Body of pancreas (tissue), 4 donors: ENCODE measurements at regions not wholly inside any gene's neighbourhood (a gene's known extent, or its start where the extent isn't known, plus 50 kb on each side); places are given as distances from the start of the nearest gene placed in this dataset.
"Not testable (repeated sequence)": the region's sequence is repeated elsewhere in the genome, so short reads cannot be mapped to it uniquely, and the experiment has no call there.

Source experiments
- ATAC-seq: fragments of 150-250 bp; one replicate; pipeline ENCODE4 v1.9.1; 2016
- DNase-seq, 4 donors: peaks; one replicate each; pipeline ENCODE4 v3.0.0-alpha.2; 2019
- H3K27ac ChIP-seq, 4 donors: fragments of 200-600 bp; sonication (generic); 1 replicate in 3 of 4; 2 replicates in 1 of 4; pipeline versions ENCODE4 v1.5.1 to v1.6.1; 2016 to 2019; ENCODE audit warnings: mild to moderate bottlenecking in 1 of 4, mixed read lengths in 1 of 4, moderate library complexity in 1 of 4
- H3K27me3 ChIP-seq, 2 donors: fragments of 200-600 bp; sonication (generic); one replicate each; pipeline ENCODE4 v1.6.0; 2016; ENCODE audit warnings: mild to moderate bottlenecking in 1 of 2
- H3K36me3 ChIP-seq, 2 donors: fragments of 200-600 bp; sonication (generic); replicated peaks in 1 of 2; 2 replicates each; pipeline ENCODE4 v1.5.1; 2016; ENCODE audit warnings: low read depth in 2 of 2; ENCODE audit not compliant: insufficient read depth in 1 of 2
- H3K4me1 ChIP-seq: fragments of 200-600 bp; sonication (generic); one replicate; pipeline ENCODE4 v1.6.0; 2016
- H3K4me3 ChIP-seq, 2 donors: fragments of 200-600 bp; sonication (generic); 1 replicate in 1 of 2; 2 replicates in 1 of 2; pipeline ENCODE4 v1.5.1; 2016 to 2019
- H3K9me3 ChIP-seq, 3 donors: fragments of 200-600 bp; sonication (generic); 1 replicate in 2 of 3; 2 replicates in 1 of 3; pipeline ENCODE4 v1.5.1; 2016
- CTCF ChIP-seq, 7 experiments: fragments of 450-650 bp in 4 of 7; fragments of 200-600 bp in 3 of 7; sonication (generic) in 3 of 7; IDR thresholded peaks; one replicate each; pipeline ENCODE4 v1.5.1; 2016 to 2019; ENCODE audit warnings: antibody characterized with exemption in 7 of 7
- POLR2A ChIP-seq, 3 donors: fragments of 450-650 bp; IDR thresholded peaks; one replicate each; pipeline ENCODE4 v1.6.1; 2016; ENCODE audit warnings: antibody characterized with exemption in 3 of 3, mild to moderate bottlenecking in 2 of 3
- WGBS, 2 donors: methylation state at CpG; one replicate each; pipeline ENCODE4 v1.1.5; 2017; 5-methylcytosine and 5-hydroxymethylcytosine counted together
- intact Hi-C: fragments of 100-400 bp; cut with DNase I; formaldehyde crosslinking; loops from one replicate; pipeline ENCODE4 v1.15.1; 2023

GRCh38 chr17:83202002-83203000, 122.9 kb downstream of the METRNL start:
- 75 to 78% methylated on average over 7 to 13 of the region's 13 CpGs for WGBS, 2 donors
- H3K27me3 ChIP-seq, result no peaks in the 10 kb centered on the region
- H3K4me1 ChIP-seq, result no peaks in the 10 kb centered on the region
- no peak for TF ChIP-seq POLR2A (IDR thresholded peaks at IDR 0.05)
- no peak for TF ChIP-seq CTCF (IDR thresholded peaks at IDR 0.05)
- ATAC-seq (no peak), DNase-seq (peak in 3 of 4 donors; percentile 2 to 8 (median 5))
- no peak overlapping the region for H3K4me3 ChIP-seq
- no peaks in the 10 kb centered on the region for H3K36me3 ChIP-seq
- H3K27ac ChIP-seq, result peak overlapping the region in 1 of 4 donors; percentile 45
- no peaks in the 10 kb centered on the region for H3K9me3 ChIP-seq
- intact Hi-C loops, result no loop called here

- Histone ChIP-seq H3K4me3 (no peak overlapping the region), H3K4me1 (no peaks in the 10 kb centered on the region), H3K36me3 (no peaks in the 10 kb centered on the region), H3K27me3 (no peaks in the 10 kb centered on the region), H3K9me3 (no peaks in the 10 kb centered on the region), H3K27ac (peak overlapping the region in 2 of 4 donors; percentile 53 to 61)
- ATAC-seq (peak; percentile 36), DNase-seq (peak in 3 of 4 donors; percentile 25 to 76 (median 30))
- WGBS, 2 donors, result 53 to 84% methylated on average over 6 to 9 of the region's 9 CpGs
- TF ChIP-seq CTCF (IDR thresholded peaks at IDR 0.05) (no peak), POLR2A (IDR thresholded peaks at IDR 0.05) (peak in 1 of 3 donors; percentile 39)
- intact Hi-C loops, result no loop called here
Observed at GRCh38 chr17:83203073-83203471, 123.7 kb downstream of the METRNL start.

- Histone ChIP-seq H3K4me1 (no peaks in the 10 kb centered on the region), H3K4me3 (no peak overlapping the region), H3K27ac (peak overlapping the region in 2 of 4 donors; percentile 53 to 61), H3K9me3 (no peaks in the 10 kb centered on the region), H3K27me3 (no peaks in the 10 kb centered on the region), H3K36me3 (no peaks in the 10 kb centered on the region)
- ATAC-seq (peak; percentile 21), DNase-seq (peak in 3 of 4 donors; percentile 5 to 11 (median 5))
- intact Hi-C loops, result no loop called here
- WGBS, 2 donors, result 69 to 71% methylated on average over 20 of the region's 20 CpGs
- TF ChIP-seq CTCF (IDR thresholded peaks at IDR 0.05) (no peak), POLR2A (IDR thresholded peaks at IDR 0.05) (no peak)
Observed at GRCh38 chr17:83203472-83204221, 124.2 kb downstream of the METRNL start.

- intact Hi-C loops, result no loop called here
- no peaks in the 10 kb centered on the region for H3K27me3 ChIP-seq
- H3K9me3 ChIP-seq, result no peaks in the 10 kb centered on the region
- no peak for TF ChIP-seq CTCF (IDR thresholded peaks at IDR 0.05)
- DNase-seq, result peak in 1 of 4 donors; percentile 3
- H3K4me1 ChIP-seq, result no peaks in the 10 kb centered on the region
- no peaks in the 10 kb centered on the region for H3K36me3 ChIP-seq
- 82 to 84% methylated on average over 9 of the region's 9 CpGs for WGBS, 2 donors
- no peak for ATAC-seq
- H3K27ac ChIP-seq, result peak overlapping the region in 1 of 4 donors; percentile 53
- no peak overlapping the region for H3K4me3 ChIP-seq
Observed at GRCh38 chr17:83204230-83204725, 124.9 kb downstream of the METRNL start.

- H3K27ac ChIP-seq, H3K27me3 ChIP-seq, H3K4me1 ChIP-seq, H3K4me3 ChIP-seq, ATAC-seq, H3K36me3 ChIP-seq, H3K9me3 ChIP-seq, intact Hi-C loops: not testable (repeated sequence)
- 76% methylated on average over 12 to 13 of the region's 33 CpGs for WGBS, 2 donors
- peak in 1 of 4 donors; percentile 11 for DNase-seq
Observed at GRCh38 chr17:83204736-83205386, 125.5 kb downstream of the METRNL start.
